GM19043 (cell line): ENCODE measurements at regions not wholly inside any gene's neighbourhood (a gene's known extent, or its start where the extent isn't known, plus 50 kb on each side); places are given as distances from the start of the nearest gene placed in this dataset.

Source experiments
- ATAC-seq: cut with Tn5 transposase; IDR thresholded peaks from one replicate; pipeline ENCODE4 v1.9.1; 2021; ENCODE audit warnings: low read depth; ENCODE audit not compliant: unreplicated experiment

DNA sequence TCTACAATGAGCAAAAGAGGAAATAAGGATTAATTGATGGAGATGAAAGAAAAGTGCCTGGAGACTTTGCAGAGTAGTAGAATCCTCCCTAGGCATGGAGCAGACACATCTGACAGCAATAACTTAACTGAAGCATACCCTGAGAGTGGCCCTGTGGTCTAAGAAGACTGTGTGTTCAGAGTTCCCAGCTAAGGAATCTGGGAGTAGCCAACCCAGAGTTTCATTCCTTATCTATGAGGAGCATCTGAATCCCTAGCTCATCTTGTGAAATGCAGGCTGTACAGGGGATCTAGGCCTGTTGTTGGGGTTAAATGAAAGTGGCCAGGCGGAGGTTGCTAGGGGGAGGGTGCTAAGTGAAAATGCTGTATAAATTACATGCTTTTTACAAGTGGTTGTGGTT, 233.1 kb upstream of the FBXL7 start:
- no peak for ATAC-seq

GRCh38 chr5:15266229-15266628, 233.8 kb upstream of the FBXL7 start:
- ATAC-seq, result no peak

- no peak for ATAC-seq
Observed at GRCh38 chr5:15263942-15264341, 236.0 kb upstream of the FBXL7 start.

DNA sequence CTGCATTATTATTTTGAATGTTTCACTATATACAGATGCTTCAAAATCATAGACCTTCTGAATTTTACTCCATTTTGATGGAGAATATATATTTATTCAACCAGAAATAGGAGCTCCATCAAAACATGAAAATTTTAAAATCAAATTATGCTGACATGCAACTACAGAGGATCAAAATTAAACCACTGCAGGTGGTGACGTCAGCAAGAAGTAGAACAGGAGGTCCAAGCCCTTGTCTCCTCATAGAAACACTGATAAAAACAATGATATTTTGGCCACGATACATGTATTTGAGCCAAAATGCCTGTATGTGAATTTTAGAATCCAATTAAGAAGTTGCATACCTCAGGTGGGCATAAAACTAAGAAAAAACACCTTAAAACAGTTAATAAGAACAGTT, 236.6 kb upstream of the FBXL7 start:
- ATAC-seq, result no peak

- ATAC-seq, result no peak
Observed at GRCh38 chr5:15261269-15261995, 238.5 kb upstream of the FBXL7 start.

DNA sequence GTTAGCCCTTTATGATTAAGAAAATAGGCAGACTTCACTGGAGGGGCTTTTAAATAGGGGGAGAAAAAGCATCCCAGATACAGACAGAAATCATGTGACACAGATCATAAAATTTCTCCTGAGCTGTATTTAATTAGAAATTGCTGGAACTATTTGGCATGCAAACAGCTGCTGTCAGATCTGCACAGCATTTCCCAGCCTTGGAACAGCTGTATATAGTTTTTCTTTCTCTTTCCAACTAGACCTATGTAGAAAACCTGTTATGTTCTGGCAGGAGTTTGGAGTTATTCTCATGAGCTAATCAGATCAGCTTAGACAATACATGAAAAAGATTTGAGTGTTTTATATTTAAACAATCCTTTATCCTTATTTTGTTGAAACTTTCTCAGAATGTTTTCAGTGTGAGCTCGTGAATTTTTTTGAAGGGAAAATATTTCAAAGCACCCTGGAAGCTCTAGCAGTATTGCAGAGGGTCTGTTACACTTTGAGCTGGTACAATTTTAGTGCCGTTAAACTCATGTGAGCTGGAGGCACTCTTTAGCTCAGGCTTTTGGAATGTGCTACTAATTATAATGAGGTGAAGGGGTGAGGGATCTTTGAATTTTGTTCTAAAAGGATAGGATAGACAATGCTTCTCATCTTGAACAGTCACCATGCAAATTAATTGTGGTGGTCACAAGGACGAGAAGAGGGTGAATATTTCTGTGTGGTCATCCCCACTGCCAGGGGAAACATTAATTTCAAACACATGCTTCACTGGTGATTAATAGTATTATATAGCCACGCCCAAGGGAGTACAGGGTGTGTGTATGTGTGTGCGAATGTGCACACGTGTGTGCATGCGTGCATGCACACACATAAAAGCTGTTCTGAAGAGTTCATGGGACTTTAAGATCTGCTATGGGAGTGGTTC, 239.4 kb upstream of the FBXL7 start:
- no peak for ATAC-seq

GRCh38 chr5:15256485-15256884, 243.5 kb upstream of the FBXL7 start:
- ATAC-seq, result no peak

DNA sequence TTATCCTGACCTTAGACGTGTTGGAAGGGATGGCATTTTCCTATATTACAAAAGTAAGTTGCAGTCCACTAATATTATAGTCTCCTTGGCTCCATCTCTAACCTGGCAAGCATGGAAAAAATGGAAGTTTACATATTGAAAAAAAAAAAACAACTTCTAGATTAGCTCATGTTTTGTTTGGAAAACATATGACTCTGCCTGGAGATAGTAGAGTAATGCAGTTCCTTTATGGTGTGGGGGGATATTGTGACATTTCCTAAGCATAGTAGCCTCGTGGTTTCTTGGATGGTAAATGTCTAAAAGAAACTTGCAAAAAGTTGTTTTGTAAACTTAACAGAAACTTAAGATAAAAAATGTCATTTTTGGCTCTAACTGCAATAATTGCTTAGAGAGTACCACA, 244.4 kb upstream of the FBXL7 start:
- ATAC-seq, result no peak

GRCh38 chr5:15254607-15255006, 245.4 kb upstream of the FBXL7 start:
- ATAC-seq, result no peak

DNA sequence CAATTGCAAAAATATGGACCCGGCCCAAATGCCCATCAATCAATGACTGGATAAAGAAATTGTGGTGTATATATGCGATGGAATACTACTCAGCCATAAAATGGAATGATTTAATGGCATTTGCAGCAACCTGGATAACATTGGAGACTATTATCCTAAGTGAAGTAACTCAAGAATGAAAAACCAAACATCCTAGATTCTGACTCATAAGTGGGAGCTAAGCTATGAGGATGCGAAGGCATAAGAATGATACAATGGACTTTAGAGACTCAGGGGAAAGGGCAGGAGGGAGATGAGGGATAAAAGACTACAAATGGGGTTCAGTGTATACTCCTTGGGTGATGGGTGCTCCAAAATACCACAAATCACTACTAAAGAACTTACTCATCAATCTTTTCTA, 247.6 kb upstream of the FBXL7 start:
- ATAC-seq, result no peak

- ATAC-seq, result no peak
Observed at GRCh38 chr5:15249152-15249551, 250.8 kb upstream of the FBXL7 start.

DNA sequence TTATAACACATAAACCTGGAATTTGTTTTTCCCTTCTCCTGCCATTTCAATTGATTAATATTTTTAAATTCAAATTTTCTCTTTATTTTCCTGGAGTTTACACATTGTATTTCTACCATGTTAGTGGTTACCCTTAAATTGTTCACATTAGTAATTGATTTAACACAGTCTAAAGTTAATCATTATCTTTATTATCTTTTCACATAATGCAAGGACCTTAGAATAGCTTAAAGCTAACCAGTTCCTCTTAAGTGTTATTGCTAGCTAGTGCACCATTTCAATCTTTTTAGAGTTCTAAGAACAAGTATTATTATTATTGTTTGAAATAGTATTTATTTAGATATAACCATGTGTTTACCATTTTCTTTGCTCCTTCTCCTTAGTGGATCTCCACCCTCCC, 251.2 kb upstream of the FBXL7 start:
- ATAC-seq, result no peak

- no peak for ATAC-seq
Observed at GRCh38 chr5:15245913-15246312, 254.1 kb upstream of the FBXL7 start.

DNA sequence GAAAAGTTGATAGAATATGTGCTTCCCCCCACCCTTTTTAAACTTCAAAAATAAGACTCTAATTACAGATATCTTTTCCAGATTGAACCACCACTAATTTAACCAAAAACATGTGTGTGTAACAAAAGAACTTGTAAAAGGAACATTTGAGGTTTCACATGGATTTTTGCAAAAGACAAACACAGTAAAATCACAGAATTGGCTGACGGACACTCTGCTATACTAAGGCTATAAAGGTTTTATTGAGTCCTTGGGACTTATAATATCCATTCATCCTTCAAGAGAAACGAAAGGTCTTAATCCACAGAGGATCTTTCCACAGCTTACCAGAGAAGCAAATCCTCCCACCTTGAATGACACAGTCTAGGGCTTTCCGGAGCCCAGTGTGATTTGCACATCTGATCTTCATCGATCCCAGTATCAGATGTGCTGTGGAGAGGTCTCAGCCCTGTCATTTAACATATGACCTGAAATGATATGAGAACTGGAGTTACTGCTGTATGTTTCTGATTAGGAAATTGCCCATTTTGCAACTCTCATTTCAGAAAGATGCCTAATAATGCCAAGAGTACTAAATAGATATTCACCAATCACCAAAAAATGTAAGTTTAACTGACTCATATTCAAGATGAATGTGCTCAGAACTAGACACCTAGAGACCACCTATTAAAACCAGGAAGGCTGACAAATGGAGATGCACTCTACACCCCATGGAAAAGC, 256.5 kb upstream of the FBXL7 start:
- no peak for ATAC-seq

DNA sequence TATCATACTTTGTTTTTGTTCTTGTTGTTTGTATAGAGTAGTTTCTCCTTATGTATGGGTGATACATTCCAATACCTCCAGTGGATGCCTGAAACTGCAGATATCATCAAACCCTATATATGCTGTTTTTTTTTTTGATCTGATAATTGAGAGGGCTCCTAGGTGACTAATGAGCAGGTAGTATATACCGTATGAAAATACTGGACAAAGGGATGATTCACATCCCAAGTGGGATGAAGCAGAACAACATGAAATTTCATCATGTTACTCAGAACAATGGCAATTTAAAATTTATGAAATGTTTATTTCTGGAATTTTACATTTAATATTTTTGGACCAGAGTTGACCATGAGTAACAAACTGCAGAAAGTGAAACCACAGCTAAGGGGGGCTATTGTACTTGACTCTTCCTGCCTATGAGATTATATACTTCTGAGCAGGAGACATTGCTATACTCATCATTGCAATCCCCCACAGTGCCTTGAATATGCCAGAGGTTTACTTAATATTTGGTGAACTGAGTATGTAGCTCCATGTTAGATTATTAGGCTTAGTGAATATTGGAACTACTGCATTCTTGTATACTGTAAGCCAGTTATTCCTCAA, 258.7 kb upstream of the FBXL7 start:
- no peak for ATAC-seq

GRCh38 chr5:15238006-15238405, 262.0 kb upstream of the FBXL7 start:
- ATAC-seq, result no peak

DNA sequence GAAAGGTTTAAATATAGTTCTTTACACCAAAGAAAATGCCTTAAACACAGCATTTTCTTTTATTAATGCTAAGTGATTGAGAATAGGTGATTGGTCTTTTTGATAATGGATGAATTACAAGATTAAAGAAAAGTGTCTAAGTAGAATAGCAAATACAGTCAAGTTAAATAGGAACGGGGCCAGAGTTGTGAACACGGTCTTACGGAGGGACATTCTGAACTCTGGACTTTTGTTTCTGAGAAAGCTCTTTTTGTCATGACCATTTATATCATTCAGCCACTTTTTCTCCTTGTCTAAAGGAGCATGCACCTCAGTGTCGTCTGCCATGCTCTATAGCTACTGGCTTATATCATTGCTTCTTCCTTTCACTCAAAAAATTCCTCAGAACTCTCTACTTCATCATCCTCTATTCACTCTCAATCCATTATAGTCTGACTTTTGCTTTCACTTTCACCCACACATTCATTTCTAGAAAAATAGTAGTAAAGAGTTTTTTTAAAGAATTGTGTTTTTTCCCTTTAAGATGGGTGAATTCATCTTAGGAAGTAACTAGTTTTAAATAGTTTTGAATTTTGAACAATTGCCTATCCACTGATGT, 263.0 kb upstream of the FBXL7 start:
- ATAC-seq, result no peak

GRCh38 chr5:15234911-15235310, 265.1 kb upstream of the FBXL7 start:
- no peak for ATAC-seq

GRCh38 chr5:15234366-15234765, 265.6 kb upstream of the FBXL7 start:
- no peak for ATAC-seq

DNA sequence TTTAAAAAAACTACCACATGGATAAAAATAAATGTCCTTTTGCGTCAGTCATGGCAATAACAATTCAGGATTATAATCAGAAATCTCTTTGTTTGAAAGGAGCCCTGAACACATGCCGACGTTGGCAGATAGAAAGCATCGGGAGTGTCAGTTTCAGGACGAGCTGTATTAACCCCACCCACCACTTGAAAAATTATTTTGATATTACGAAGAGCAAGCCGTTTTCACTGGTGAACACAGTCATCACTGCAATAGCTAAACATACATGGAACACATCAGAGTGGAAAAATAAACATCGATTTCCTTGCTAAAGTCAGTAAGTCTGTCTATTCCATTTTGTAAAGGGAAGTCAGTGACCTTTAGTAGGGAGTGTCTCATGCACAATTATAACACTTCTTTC, 266.4 kb upstream of the FBXL7 start:
- ATAC-seq, result no peak

GRCh38 chr5:15222156-15222555, 277.8 kb upstream of the FBXL7 start:
- no peak for ATAC-seq
